OCI-LY1 (cell line): ENCODE measurements at regions not wholly inside any gene's neighbourhood (a gene's known extent, or its start where the extent isn't known, plus 50 kb on each side); places are given as distances from the start of the nearest gene placed in this dataset.

ENCODE experiments used
- CTCF ChIP-seq: fragments of 200-600 bp; sonication (generic), shearing (Covaris generic); IDR thresholded peaks from 2 replicates; pipeline ENCODE4 v1.5.1; 2017; ENCODE audit warnings: mild to moderate bottlenecking, antibody characterized with exemption, low read length, moderate library complexity, mixed read lengths
- EZH2 ChIP-seq: fragments of 200-600 bp; sonication (generic), shearing (Covaris generic); IDR thresholded peaks from 2 replicates; pipeline ENCODE4 v1.8.0; 2017; ENCODE audit warnings: borderline replicate concordance, mixed run types, mild to moderate bottlenecking, antibody characterized with exemption, low read length, moderate library complexity, mixed read lengths

GRCh38 chr13:33349288-33349985, 63.9 kb upstream of the STARD13 start:
- no peak for TF ChIP-seq CTCF
- TF ChIP-seq EZH2, result no peak
